HPDE6-E6E7 (cell line): ENCODE measurements at regions not wholly inside any gene's neighbourhood (a gene's known extent, or its start where the extent isn't known, plus 50 kb on each side); places are given as distances from the start of the nearest gene placed in this dataset.
A peak's percentile ranks its signal among the peaks of the same experiment; 100 is the strongest.
"Not testable (repeated sequence)": the region's sequence is repeated elsewhere in the genome, so short reads cannot be mapped to it uniquely, and the experiment has no call there.

ENCODE experiments used
- DNase-seq: peaks from one replicate; pipeline ENCODE4 v3.0.0; 2011; ENCODE audit warnings: missing footprints; ENCODE audit errors: extremely low spot score

DNA sequence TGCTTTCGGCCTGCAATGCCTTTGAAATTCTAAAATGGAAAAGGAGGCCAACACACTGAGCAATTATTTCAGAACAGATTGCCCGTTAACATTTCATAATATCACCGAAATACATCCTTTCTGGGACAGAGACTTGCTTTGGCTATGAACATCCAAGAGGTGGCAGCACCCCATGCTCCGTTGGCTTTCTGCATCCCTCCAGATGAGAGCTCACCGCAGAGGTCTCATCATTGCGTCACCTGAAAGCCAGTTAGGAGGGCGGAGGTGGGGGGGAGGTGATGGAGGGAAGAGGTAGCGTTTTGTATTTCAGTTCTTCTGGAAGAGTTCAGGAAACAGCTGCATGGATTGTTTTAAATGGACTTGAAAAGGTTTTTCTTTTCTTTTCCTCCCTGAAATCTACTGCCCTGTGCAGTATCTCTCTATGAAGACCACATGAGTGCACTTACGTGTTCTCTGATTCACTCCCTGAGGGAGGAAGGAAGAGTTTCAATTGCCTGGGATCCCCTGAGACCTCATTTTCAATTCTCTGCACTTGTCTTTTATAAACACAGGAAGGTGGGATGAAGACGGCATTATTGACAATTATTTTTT, 166.8 kb upstream of the PGRMC2 start:
- DNase-seq = peak; percentile 90

DNA sequence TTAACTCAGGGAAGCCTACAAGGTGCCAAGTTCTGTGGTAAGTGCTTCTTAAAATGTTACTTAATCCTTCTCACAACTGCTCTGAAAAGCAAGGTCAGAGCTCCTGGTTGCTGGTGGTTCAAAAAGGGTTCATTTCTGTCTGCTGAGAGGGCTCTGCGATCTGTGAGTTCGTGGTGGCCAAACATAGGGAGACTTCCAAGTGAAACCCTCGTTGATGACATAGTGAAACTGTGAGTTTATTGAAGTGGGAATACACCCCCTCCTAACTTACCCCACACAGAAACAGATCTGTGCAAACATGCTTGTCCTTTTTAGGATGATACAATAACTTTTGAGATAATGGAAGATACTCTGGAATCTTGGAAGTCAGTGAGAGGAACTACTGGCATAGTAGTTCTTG, 164.8 kb upstream of the PGRMC2 start:
- no peak for DNase-seq

DNA sequence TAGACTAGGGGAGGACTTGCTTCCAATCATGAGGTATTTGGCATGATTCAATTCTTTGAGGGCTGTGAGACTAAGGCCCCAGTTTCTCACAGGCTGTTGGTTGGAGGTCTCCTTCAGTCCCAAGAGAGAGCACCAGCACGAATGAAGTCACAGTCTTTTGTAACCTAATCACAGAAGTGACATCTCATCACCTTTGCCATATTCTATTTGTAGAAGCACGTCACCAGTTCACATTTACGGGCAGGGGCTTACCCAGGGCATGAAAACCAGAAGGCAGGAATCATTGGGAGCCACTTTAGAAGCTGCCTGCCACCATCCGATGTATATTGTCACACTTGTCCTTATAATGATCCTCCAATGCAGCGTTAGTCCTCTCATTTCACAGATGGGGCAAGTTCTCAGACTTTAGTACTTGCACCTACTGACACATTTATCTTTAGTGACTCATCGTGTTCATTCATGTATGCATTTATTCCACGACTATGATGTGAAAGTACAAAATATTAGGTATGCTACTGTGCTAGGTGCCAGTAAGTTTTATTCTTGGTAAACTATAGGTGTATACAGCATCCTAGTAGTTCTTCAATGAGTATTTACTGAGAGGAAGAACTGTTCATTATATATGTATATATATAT, 163.8 kb upstream of the PGRMC2 start:
- no peak for DNase-seq

DNA sequence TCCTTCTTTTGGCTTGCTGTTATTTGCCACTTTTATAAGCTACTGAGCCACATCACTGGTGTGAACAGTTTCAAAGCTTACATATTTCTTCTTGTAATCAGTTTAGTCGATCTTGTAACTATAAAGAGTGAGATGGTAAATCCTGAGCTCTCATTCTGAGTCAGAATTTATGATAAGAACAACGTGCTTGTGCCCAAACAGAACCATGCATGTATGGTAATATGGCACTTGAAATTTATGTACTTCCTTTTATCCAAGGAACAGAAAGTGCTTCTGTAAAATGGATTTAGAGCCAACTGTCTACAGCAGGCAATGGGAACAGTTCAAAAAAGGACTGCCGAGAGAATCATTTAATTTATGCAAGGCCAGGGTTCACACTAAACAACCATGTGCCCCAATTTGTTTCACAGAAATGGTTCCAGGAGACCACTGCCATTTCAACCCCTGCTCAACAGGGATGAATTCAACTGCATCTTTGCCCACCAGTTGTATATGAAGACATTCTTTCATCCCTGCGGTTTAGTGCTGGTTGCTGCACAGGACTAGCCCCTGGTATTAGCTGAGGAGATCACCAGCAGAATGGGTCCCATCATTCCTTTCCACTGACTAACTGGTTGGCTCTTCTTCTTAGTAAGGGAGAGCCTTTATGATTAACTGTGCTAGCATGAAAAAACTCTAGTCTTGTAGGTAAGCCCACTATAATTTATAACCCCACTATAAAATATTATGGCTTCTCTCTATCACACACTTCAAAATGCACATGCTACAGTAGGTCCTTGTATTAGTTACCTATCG, 162.9 kb upstream of the PGRMC2 start:
- DNase-seq = no peak

DNA sequence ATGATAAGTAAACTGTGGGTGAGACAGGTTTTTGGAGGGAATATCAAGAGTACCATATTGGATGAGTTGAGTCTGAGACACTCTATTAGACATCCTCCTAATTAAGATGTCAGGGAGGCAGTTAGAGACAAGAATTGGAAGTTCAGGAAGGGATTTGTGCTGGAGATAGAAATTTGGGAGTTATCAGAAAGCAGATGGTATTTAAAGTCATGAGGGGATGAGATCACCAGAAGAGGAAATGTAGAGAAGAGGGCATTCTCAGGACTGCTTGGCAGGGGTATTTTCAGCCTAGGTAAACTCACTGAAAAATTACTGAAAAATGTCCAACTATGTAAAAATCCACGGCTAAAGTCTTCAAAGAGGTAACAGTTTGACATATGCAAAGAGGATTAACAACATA, 161.6 kb upstream of the PGRMC2 start:
- DNase-seq = no peak

DNA sequence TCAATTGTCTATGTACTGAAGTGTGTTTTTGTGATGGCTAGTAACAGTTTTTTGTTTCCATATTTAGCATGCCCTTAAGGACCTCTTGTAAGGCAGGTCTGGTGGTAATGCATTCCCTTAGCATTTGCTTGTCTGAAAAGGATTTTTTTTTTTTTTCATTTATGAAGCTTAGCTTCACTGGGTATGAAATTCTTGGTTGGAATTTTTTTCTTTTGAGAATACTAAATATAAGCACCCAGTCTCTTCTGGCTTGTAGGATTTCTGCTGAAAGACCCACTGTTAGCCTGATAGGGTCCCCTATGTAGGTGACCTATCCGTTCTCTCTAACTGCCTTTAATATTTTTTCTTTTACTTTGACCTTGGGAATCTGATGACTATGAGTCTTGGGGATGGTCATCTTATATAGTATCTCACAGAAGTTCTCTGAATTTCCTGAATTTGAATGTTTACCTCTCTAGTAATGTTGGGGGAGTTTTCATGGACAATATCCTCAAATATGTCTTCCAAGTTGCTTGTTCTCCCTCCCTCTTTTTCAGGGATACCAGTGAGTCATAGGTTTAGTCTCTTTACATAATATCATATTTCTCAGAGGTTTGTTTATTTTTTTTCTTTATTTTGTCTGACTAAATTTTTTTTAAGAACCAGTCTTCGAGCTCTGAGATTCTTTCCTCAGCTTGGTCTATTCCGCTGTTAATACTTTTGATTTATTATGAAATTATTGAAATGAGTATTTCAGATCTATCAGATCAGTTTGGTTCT, 157.1 kb upstream of the PGRMC2 start:
- no peak for DNase-seq

DNA sequence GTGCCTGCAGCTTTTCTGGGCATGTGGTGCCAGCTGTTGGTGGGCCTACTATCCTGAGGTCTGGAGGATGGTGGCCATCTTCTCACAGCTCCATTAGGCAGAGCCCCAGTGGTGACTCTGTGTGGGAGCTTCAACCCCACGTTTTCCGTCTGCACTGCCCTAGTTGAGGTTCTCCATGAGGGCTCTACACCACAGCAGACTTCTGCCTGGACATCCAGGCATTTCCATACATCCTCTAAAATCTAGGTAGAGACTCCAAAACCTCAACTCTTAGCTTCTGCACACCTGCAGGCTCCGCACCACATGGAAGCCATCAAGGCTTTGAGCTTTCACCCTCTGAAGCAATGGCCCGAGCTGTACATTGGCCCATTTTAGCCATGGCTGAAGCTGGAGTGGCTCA, 153.3 kb upstream of the PGRMC2 start:
- DNase-seq = no peak

DNA sequence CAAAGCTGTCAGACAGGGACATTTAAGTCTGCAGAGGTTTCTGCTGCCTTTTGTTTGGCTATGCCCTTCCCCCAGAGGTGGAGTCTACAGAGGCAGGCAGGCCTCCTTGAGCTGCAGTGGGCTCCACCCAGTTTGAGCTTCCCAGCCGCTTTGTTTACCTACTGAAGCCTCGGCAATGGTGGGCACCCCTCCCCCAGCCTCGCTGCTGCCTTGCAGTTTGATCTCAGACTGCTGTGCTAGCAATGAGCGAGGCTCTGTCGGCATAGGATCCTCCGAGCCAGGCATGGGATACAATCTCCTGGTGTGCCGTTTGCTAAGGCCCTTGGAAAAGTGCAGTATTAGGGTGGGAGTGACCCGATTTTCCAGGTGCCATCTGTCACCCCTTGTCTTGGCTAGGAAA, 149.4 kb upstream of the PGRMC2 start:
- DNase-seq = not testable (repeated sequence)

DNA sequence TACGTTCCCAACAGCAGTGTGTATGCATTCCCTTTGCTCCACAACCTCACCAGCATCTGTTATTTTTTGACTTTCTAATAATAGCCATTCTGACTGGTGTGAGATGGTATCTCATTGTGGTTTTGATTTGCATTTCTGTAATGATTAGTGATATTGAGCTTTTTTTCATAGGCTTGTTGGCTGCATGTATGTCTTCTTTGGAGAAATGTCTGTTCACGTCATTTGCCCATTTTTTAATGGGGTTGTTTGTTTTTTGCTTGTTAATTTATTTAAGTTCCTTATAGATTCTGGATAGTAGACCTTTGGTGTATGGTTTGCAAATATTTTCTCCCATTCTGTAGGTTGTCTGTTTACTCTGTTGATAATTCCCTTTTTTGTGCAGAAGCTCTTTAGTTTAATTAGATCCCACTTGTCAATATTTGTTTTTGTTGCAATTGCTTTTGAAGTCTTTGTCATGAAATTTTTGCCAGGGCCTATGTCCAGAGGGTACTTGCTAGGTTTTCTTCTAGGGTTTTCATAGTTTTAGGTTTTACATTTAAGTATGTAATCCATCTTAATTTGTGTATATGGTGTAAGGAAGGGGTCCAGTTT, 141.5 kb upstream of the PGRMC2 start:
- DNase-seq = not testable (repeated sequence)

DNA sequence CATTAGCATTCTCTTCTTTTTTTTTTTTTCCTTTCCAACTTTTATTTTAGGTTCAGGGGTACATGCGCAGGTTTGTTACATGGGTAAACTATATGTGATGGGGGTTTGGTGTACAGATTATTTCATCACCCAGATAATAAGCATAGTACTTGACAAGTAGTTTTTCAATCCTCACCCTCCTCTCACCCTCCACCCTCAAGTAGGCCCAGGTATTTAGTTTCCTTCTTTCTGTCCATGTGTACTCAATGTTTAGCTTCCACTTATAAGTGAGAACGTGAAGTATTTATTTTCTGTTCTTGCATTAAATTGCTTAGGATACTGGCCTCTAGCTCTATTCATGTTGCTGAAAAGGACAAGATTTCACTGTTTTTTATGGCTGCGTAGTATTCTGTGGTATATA, 140.8 kb upstream of the PGRMC2 start:
- no peak for DNase-seq

DNA sequence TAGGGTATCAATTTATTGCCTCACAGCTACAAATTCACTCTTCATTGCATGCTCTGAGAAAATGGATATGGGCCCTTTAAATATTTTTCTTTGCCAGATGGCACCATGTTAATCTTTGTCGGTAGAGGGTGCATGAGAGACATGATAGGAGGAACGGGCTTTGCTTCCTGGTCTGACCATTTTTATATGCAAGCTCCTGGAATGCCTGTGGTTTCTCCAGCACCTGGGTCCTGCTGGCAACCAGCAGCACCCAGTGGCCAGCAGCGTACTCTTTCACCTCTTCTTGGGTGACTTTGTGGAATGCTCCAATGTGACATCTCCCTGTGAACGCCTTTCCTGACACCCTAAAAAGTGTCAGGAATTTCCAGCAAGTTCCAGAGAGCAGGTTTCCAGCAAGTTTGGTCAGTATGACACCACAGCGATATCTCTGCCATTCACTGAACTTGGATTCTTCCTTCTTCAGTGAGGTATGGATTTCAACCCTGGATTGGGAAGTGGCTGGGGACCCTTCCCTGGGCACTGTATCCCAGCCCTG, 140.3 kb upstream of the PGRMC2 start:
- peak; percentile 87 for DNase-seq

DNA sequence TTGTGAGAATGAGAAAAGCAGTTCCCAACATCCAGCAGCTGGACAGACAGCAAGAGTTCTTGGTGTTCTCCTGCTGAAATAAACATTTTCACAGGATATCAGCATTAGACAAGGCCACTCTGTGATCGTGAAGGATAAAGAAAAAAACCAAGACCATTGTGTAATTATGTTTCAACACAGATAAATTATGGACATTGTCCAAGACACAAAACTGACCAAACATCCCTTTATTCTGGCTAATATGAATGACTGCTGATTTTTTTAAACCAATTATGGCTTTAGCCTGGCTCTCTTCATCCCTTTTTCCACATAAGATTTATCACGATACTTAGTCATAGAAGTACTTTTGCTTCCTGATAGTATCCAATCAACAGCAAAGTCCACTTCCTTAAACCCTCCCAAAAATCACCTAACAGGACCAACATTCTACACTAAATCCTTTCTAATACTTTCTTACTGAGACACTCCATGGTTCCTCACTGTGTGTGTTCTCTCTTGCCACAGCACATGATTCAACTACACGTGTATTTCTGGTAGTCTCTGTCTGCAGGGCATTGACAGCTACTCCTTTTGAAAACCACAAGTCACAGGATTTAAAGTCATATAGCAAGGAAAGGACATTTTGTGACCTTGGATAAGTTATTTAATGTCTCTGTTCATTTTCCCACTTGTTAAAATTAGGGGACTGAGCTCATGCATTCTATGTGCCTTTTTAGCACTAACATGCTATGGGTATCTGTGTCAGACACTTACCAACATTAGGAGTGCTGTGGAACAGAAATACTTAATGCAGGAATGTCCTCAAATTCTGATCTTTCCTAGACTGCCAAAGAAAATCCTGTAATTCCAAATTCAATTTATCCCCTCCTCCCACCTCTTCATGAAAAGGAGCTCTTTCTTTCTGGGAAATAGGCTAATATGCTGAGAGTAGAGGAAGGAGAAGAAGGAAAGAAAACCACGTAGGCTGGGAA, 137.2 kb upstream of the PGRMC2 start:
- DNase-seq = no peak

DNA sequence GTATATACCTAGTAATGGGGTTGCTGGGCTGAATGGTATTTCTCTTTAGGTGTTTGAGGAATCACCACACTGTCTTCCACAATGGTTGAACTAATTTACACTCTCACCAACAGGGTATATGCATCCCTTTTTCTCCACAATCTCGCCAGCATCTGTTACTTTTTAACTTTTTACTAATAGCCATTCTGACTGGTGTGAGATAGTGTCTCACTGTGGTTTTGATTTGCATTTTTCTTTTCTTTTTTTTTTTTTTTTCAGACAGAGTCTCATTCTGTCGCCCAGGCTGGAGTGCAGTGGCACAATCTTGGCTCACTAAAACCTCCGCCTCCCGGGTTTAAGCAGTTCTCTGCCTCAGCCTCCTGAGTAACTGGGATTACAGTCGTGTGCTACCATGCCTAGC, 134.7 kb upstream of the PGRMC2 start:
- not testable (repeated sequence) for DNase-seq

DNA sequence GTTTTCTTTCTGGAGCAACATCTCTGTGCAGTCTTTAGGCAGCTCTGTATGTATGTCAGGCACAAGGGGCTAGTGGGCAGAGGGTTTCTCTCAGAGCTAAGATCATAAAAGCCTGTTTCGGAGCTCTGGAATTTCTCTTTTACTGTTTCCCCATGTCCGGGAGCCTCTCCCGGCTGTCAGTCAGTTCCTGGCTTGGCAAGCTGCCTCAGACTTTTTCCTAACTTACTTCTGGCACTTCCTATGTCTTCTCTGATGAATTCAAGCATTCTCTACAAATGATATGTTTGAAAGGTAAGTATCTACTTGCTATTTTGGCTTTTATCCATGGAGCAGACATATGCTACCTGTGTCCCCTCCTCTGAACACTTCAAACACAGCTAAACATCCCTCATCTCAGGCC, 129.3 kb upstream of the PGRMC2 start:
- no peak for DNase-seq

DNA sequence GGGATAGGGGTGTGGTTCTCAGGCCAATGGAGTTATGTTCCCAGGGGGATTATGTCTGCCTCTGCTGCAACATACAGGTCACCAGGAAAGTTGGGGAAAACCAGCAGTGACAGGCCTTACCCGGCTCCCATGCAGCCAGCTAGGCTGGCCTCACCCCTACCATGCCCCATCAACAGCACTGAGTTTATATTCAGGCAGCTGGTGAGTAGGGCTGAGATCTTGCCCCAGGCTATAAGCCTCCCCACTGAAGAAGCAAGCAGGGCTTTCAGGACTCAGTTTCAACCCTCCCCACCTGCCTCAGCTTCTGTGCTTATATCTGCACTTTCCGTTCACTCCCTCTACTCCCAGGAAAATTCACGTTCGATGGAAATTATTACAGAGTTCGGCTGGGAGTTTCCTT, 122.4 kb upstream of the PGRMC2 start:
- no peak for DNase-seq

DNA sequence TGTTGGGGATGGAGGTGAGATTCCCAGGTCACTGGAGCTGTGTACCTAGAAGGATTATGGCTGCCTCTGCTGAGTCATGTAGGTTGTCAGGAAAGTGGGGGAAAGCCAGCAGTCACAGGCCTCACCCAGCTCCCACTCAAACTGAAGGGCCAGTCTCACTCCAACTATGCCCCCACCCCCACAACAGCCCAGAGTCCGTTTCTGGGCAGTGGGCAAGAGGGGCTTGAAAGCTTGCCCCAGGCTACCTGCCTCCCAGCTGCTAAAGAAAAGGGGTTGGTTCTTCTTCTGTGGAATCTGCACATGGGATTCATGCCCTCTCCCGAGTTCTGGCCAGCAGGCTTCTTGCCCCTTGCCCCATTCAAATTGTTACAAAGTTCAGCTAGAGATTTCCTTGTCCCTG, 116.0 kb upstream of the PGRMC2 start:
- no peak for DNase-seq

DNA sequence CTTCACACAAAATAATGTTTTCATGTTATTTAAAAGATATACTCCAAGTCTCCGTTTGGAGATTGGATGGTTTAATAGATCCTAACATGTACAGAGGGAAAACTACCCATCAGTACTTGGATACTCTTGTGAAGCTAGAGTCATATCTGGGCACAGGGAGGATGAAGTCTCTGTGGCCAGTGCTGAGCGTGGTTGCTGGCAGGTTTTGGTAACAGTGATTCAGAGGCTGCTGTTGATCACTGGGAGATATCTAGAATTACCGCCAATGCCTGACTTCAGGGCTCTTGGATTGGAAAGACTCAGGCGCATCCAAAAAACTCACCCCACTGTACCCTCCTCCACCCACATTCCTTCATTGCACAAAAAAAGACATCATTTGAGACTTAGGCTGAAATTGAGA, 107.2 kb upstream of the PGRMC2 start:
- no peak for DNase-seq

DNA sequence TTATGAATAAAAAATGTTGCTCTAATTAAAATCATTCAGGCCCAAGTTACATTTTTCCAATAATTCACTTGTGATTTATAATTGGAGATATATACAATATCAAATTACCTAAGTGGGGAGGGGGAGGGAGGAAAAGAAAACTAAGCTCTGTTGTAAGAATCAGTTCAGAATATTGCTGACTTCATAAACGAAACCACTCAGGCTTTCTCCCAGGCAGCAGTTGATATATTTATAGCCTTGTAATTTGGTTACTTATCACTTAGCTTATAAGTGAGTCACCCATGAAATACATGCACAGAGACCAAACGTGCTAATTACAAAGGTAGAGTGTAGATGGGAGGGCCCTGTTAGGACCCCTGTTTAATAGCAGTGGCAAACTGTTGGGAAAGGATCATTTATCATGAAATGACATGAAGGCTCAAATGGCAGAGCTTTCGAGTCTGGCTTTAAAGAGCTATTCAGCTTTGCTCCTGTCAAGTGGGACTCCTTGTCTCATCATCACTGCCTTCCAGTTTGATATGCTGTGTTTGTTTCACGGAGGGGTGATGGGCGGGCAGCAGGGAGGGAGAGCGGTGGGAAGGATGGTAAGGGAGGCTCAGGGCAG, 105.6 kb upstream of the PGRMC2 start:
- DNase-seq = no peak

DNA sequence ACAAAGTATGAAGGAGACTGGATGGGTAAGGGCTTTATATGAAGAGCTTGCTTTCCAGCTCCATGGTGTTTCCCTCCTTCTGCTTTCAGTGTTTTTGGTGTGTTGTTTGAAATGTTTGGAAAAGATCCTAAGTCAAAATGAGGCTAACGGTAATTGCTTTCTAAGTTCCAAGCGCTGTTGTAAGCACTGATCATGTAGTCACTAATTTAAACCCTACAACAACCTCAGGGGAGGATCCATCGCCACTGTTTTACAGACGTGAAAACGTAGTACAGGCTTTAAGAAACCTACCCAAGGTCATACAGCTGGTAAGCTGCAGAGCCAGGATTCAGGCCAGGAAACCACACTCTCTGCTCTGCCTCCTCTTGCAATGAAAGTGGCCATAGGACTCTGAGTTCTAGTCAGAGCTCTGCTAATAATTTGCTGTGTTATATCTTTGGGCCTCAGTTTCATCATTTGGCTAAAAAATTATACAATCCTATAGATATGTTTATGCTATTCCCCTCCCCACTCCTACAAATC, 102.9 kb upstream of the PGRMC2 start:
- no peak for DNase-seq

DNA sequence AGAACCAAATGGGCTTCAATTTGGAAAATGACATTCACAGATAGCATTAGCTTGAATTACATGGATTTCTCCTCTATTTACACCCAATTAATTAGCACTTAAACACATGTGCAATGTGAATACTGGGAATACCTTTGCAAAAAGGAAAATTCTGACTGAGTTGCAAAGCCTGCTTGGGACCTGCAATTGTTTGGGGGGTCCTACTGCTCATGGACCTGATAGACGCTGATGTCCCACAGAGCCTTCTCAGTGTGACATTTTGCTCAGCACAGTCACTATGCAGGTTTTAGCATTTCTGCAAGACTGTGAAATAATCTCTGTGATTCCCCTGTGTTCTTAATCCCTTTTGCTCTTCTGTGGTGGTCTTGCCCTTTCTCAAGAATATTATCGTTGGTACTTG, 101.2 kb upstream of the PGRMC2 start:
- no peak for DNase-seq
